H1 (cell line): ENCODE measurements at regions not wholly inside any gene's neighbourhood (a gene's known extent, or its start where the extent isn't known, plus 50 kb on each side); places are given as distances from the start of the nearest gene placed in this dataset.

Experiments
- EZH2 ChIP-seq: fragments of 200-600 bp; sonication (generic); IDR thresholded peaks from 2 replicates; pipeline ENCODE4 v1.7.1; 2012; ENCODE audit warnings: low read depth, mild to moderate bottlenecking, moderate library complexity, low read length, inconsistent platforms; ENCODE audit not compliant: severe bottlenecking
- SIRT6 ChIP-seq: IDR thresholded peaks from one replicate; pipeline ENCODE4 v1.7.1; 2012; ENCODE audit warnings: low read length, inconsistent platforms
- SP1 ChIP-seq: IDR thresholded peaks from 2 replicates; pipeline ENCODE4 v1.6.1; 2011; ENCODE audit warnings: low read depth, low read length
- TCF12 ChIP-seq: IDR thresholded peaks from 2 replicates; pipeline ENCODE4 v1.6.1; 2011; ENCODE audit warnings: low read depth, mild to moderate bottlenecking, low read length
- TEAD4 ChIP-seq: IDR thresholded peaks from 2 replicates; pipeline ENCODE4 v1.6.1; 2012; ENCODE audit warnings: low read depth, low read length, inconsistent platforms, mixed read lengths
- TF ChIP-seq, protein P1 (sequence below): IDR thresholded peaks from 2 replicates; pipeline ENCODE4 v1.6.1; 2012; ENCODE audit warnings: inconsistent platforms
- TF ChIP-seq, protein P2 (sequence below): IDR thresholded peaks from 2 replicates; pipeline ENCODE4 v1.6.1; 2012; ENCODE audit warnings: low read length, inconsistent platforms

DNA sequence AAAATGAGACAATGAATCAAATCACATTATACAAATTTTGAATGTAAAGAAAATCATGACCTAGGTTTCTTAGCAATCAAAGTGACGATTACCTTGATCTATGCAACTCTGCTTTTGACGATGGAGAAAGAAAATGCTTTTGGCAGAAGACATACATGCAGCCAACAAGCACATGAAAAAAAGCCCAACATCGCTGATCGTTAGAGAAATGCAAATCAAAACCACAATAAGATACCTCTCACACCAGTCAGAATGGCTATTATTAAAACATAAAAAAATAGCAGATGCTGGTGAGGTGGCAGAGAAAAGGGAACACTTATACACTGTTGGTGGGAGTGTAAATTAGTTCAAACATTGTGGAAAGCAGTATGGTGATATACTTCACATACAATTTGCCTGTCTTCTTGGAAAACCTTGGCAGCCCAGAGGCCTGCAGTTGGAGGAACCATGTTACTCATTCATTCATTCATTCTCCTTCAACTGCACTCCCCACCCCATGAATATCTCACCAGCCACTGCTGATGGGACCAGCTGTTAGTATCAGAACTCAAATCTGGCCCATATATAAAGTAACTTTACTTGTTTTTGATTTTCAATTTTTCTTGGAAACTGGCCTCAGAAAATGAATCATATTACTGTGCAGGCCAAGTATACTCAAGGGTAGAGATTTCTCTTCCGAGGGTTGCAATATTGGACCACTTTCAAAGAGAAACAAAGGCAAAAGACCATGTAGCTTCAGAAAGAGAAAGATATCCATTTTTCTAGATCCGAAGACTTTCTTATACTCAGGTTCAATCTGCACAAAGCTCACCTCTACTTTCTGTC lies 358.6 kb upstream of the ARHGEF26 start:
- TF ChIP-seq EZH2, result no peak
- TF ChIP-seq SP1, result no peak
- TF ChIP-seq, protein P1, sequence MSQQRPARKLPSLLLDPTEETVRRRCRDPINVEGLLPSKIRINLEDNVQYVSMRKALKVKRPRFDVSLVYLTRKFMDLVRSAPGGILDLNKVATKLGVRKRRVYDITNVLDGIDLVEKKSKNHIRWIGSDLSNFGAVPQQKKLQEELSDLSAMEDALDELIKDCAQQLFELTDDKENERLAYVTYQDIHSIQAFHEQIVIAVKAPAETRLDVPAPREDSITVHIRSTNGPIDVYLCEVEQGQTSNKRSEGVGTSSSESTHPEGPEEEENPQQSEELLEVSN, result no peak
- TF ChIP-seq, protein P2, sequence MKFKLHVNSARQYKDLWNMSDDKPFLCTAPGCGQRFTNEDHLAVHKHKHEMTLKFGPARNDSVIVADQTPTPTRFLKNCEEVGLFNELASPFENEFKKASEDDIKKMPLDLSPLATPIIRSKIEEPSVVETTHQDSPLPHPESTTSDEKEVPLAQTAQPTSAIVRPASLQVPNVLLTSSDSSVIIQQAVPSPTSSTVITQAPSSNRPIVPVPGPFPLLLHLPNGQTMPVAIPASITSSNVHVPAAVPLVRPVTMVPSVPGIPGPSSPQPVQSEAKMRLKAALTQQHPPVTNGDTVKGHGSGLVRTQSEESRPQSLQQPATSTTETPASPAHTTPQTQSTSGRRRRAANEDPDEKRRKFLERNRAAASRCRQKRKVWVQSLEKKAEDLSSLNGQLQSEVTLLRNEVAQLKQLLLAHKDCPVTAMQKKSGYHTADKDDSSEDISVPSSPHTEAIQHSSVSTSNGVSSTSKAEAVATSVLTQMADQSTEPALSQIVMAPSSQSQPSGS, result no peak
- no peak for TF ChIP-seq TEAD4
- TF ChIP-seq SIRT6, result no peak
- TF ChIP-seq TCF12, result no peak
